ENCODE measurements at regions not wholly inside any gene's neighbourhood (a gene's known extent, or its start where the extent isn't known, plus 50 kb on each side); places are given as distances from the start of the nearest gene placed in this dataset.

- Mint-ChIP-seq H3K36me3 (ENCODE audit: low read depth) (peaks cover 10% of the 10 kb centered on the region), H3K27me3 (ENCODE audit: low read depth) (no peaks in the 10 kb centered on the region), H3K9me3 (peaks cover 15% of the 10 kb centered on the region), H3K27ac (ENCODE audit: unreplicated experiment) (no peak overlapping the region), H3K4me1 (peaks cover 25% of the 10 kb centered on the region), H3K4me3 (no peak overlapping the region)
- TF ChIP-seq, protein P1, sequence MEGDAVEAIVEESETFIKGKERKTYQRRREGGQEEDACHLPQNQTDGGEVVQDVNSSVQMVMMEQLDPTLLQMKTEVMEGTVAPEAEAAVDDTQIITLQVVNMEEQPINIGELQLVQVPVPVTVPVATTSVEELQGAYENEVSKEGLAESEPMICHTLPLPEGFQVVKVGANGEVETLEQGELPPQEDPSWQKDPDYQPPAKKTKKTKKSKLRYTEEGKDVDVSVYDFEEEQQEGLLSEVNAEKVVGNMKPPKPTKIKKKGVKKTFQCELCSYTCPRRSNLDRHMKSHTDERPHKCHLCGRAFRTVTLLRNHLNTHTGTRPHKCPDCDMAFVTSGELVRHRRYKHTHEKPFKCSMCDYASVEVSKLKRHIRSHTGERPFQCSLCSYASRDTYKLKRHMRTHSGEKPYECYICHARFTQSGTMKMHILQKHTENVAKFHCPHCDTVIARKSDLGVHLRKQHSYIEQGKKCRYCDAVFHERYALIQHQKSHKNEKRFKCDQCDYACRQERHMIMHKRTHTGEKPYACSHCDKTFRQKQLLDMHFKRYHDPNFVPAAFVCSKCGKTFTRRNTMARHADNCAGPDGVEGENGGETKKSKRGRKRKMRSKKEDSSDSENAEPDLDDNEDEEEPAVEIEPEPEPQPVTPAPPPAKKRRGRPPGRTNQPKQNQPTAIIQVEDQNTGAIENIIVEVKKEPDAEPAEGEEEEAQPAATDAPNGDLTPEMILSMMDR (conservative IDR thresholded peaks at IDR 0.05): no peak
- no peak for DNase-seq (ENCODE audit: low read depth, low spot score)
Measured at GRCh38 chr6:141484711-141485110, 648.0 kb upstream of the GJE1 start.

GRCh38 chr6:141483598-141484061 is 649.1 kb upstream of the GJE1 start:
- H3K9me3 Mint-ChIP-seq: peaks cover 18% of the 10 kb centered on the region
- DNase-seq (ENCODE audit: low read depth, low spot score): no peak
- peak overlapping the region; percentile 75 for H3K27ac Mint-ChIP-seq (ENCODE audit: unreplicated experiment)
- peaks cover 17% of the 10 kb centered on the region for H3K36me3 Mint-ChIP-seq (ENCODE audit: low read depth)
- H3K27me3 Mint-ChIP-seq (ENCODE audit: low read depth): no peaks in the 10 kb centered on the region
- peaks cover 25% of the 10 kb centered on the region for H3K4me1 Mint-ChIP-seq
- TF ChIP-seq, protein P1 (conservative IDR thresholded peaks at IDR 0.05): no peak
- no peak overlapping the region for H3K4me3 Mint-ChIP-seq

DNA sequence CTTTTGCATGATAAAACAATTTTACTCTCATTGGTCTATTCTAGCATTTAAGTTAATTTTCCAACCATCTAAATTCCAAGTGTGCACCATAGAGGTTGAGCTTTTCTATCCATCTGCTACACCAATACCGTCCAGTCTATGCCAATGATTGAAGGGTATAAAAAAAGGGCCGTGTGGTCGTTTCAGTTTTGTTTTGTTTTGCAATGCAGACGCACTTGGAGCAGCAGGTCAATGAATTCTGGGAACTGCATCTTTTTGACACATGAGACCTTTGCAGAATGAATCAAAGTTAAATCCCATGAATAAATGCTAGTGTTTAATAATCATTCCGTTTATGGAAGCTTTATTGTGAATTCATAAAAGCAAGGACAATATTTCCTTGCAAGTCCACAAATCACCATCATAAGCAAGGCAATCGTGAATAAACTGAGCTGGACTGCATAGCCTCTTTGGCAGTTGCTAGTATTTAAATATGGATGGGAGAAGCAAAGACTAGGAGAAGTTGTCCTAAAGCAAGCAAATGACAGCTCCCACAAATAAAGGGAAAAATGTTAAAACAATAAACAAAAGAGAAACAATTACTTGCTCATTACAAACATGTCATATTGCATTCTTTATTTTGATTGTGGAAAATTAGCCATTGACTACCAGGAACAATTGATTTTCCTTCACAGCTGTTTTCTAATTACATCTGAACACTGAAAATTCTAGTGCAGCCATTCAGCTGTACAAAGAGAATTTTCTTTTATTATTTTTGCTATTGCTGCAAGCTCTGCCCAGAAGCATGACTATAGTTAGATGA is 649.7 kb upstream of the GJE1 start:
- H3K27ac Mint-ChIP-seq (ENCODE audit: unreplicated experiment): peak overlapping the region; percentile 57
- peaks cover 18% of the 10 kb centered on the region for H3K9me3 Mint-ChIP-seq
- peaks cover 18% of the 10 kb centered on the region for H3K36me3 Mint-ChIP-seq (ENCODE audit: low read depth)
- H3K4me1 Mint-ChIP-seq: peaks cover 21% of the 10 kb centered on the region
- no peak for DNase-seq (ENCODE audit: low read depth, low spot score)
- H3K27me3 Mint-ChIP-seq (ENCODE audit: low read depth): no peaks in the 10 kb centered on the region
- TF ChIP-seq, protein P1 (conservative IDR thresholded peaks at IDR 0.05): no peak
- no peak overlapping the region for H3K4me3 Mint-ChIP-seq

GRCh38 chr6:141475259-141475658 is 657.5 kb upstream of the GJE1 start:
- no peak for DNase-seq (ENCODE audit: low read depth, low spot score)
- H3K27me3 Mint-ChIP-seq (ENCODE audit: low read depth): no peaks in the 10 kb centered on the region
- peaks cover 23% of the 10 kb centered on the region for H3K4me1 Mint-ChIP-seq
- H3K9me3 Mint-ChIP-seq: peaks cover 19% of the 10 kb centered on the region
- peaks cover 19% of the 10 kb centered on the region for H3K36me3 Mint-ChIP-seq (ENCODE audit: low read depth)
- H3K4me3 Mint-ChIP-seq: no peak overlapping the region
- H3K27ac Mint-ChIP-seq (ENCODE audit: unreplicated experiment): no peak overlapping the region
- TF ChIP-seq, protein P1 (conservative IDR thresholded peaks at IDR 0.05): no peak

DNA sequence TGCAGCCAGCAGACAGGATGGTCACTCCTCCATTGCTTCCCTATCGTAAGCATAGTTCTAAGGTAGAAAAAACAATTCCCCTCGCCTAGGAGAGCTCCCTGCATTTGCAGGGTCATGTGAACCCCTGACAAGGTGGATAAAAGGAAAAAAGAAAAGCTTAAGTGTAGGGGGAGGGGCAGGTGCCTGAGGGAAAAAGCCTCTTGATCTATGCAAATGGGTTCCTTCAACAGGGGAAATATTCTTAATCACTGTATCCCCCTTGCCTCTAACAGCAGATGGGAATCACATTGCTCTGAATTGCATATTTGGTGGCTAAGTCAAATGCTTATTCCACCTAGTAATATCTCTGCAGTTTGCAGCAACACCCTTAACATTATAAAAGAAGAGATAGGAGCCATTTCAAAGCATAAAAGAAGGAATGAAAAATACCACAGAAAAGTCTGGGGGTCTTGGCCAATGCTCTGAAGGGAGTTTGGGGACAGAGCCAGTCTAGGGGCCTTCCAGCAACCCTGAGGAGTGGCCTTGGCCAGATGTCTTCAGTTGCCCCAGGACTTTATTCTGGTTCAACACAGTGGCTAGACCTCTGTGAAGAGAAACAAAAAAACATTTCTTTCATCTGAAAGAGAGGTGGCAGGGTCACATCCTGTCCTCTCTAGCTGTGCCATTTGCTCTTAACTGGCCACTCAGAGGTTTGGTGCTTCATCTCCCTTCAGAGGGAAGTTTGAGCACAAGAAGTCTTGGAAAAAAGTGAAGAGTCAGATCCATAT is 660.4 kb upstream of the GJE1 start:
- Mint-ChIP-seq H3K4me1 (peaks cover 29% of the 10 kb centered on the region), H3K27ac (ENCODE audit: unreplicated experiment) (no peak overlapping the region), H3K36me3 (ENCODE audit: low read depth) (peaks cover 14% of the 10 kb centered on the region), H3K27me3 (ENCODE audit: low read depth) (no peaks in the 10 kb centered on the region), H3K4me3 (peak overlapping the region; percentile 14), H3K9me3 (peaks cover 16% of the 10 kb centered on the region)
- no peak for DNase-seq (ENCODE audit: low read depth, low spot score)
- TF ChIP-seq, protein P1 (conservative IDR thresholded peaks at IDR 0.05): no peak

All from neural crest cell (in vitro differentiated cells).